ENCODE measurements at regions not wholly inside any gene's neighbourhood (a gene's known extent, or its start where the extent isn't known, plus 50 kb on each side); places are given as distances from the start of the nearest gene placed in this dataset.
"Not testable (repeated sequence)": the region's sequence is repeated elsewhere in the genome, so short reads cannot be mapped to it uniquely, and the experiment has no call there.

DNA sequence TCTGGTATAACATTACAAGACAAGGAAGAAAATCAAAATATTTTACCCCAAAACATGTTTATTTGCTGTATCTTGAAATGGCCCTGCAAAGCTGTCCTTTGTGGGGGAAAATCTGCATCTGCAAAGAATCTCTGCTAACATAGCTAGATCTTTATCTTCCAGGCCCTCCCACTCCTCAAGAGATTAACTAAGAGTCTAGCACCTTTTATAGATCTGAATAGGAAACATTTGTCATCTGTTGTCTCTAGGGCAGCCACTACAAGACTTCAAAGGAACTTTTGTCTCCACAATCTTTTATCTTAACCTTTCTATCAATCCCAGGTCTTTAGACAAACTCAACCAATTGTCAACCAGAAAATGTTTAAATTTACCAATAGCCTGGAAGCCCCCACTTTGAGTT lies 427.6 kb upstream of the ID2 start:
- DNase-seq: not testable (repeated sequence)

DNA sequence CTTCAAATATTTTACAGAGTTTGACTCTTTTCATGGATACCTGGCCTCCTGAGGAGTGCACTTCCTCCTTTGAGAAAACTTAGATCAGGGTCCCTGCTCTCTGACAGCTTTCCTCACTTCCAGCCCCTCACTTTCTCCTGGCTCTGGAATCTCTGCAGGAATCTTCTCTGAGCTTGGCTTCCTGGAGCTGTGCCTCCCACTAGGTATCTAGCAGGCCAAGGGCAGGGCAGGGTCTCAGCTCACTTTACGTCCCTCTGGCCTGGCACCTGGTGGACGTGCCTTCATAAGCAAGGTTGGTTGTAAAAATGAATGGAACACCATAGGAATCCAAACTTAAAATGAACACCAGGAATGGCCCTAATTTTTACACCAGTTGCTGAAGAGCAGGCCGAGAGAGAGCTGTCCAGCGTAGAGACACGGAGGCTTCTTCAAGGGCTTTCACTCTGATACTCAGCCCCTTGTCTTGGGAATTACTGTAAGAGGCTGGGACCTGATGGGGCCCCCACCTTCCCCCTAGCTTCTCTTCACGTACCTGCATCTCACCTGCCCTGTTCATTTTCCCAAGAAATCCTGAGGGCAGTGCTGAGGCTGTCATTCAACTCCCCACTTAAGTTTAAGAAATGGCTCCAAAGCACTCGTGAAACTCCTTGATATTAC lies 426.9 kb upstream of the ID2 start:
- no peak for DNase-seq

DNA sequence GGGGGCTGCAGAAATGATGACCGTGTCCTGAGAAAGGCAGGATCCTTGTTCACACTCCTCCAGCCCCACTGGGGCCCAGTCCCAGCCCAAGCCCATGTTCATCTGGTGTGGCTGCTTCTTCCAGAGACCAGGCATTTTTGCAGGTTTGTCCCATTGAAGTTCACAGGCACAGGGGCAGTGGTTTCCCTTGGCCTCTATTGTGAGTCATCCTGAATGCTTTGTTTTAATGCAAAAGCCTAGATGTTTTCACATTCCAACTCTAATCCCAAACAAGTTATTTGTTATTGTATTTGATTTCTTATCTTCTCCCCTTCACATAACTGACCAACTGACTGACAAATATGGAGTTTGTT lies 426.4 kb upstream of the ID2 start:
- DNase-seq: no peak

DNA sequence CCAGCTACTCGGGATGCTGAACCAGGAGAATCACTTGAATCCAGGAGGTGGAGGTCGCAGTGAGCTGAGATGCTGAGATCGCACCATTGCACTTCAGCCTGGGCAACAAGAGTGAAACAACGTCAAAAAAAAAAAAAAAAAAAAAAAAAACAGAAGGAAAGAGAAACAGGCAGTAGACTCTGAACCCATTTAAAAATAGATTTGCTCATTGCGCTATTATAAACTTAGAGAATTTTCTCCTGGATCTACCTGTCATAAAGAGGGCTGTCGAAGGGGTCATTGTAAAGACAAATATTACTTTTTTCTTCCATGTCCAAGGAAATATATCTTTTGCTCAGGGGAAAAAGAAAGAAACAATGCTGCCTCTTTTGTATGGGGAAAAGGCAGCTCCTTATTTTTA lies 425.0 kb upstream of the ID2 start:
- no peak for DNase-seq

DNA sequence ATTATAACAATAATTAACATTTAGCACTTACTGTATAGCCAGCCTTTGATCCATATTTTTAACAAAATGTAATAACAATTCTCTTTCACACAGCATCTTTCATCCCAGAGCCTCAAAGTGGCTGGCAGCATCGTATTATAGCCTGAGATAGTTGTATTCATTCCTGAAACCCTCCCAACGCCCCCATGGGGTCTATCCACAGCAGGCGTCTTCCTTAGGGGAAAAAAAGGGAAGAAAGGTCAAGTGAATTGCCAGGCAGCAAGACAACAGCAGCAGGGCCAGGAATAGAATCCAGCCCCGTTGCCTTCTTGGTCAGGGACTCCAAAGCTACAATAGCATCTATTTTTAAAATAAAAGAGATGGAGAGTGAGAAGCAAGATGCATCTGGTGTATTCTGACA lies 424.4 kb upstream of the ID2 start:
- no peak for DNase-seq

DNA sequence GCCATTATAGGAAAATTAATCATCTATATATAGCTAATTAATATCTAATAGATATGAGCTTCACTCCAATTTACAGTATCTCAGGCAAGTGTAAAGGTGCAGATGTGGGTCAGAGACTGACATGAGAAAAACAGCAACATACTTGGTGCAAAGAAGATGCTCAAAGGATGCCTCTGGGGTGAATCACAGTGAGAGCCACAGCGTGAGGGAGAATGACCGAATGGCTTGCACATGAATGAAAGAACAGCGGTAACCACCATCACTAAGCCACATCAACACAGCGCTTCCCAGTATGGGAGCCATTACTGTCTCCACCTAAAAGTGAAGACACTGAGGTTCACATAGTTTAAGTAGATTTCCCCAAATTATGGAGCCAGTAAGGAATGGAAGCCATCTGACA lies 423.4 kb upstream of the ID2 start:
- no peak for DNase-seq

DNA sequence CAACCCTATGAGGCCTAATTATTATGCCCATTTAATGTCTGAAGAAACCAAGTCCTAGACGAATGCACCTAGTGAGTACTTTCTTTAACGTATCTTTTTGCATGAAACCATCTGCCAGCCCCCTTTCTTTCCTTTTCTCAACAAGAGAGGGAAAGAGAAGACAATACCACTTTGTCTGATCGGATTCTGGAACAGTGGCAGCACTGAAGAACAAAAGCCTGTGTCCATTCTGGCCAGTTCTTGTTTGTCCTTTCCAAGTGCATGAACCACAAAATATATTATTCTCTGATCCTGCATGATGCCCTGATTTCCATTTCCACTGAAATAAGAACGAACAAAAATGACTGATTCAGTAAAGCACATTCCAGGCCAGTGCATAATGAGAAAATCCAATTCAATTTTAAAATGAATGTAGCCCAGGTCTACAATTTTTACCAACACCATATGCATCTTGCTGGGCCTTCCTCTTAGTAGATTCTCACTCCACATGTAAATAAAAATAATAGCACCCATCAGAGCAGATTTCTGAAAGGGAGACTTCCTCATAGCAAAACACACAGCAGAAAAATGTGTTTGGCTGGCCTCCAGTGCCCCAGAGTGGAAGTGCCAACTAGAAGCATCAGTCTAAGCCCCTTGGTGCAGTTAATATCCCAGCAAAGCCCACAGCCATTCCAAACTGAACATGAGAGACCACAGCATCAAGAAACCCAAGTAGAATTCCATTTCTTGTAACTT lies 422.6 kb upstream of the ID2 start:
- DNase-seq: no peak

DNA sequence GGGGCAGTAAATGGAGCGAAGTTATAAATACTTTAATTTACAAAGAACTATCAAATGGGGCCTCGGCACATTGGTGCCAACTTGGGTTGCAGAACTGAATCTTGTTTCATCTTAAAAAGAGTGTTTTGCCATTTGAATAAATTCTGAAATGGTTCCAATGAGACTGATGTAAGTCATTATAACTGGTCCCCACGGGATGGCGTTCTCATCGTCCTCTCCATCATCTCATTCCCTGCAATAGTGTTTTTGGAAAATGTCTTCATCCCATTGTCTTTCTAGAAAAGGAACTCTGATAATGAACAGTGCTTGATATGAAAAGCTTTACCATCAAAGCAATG lies 422.0 kb upstream of the ID2 start:
- no peak for DNase-seq

- DNase-seq: no peak
These were observed 421.6 kb upstream of the ID2 start for GRCh38 chr2:8260213-8260612.

DNA sequence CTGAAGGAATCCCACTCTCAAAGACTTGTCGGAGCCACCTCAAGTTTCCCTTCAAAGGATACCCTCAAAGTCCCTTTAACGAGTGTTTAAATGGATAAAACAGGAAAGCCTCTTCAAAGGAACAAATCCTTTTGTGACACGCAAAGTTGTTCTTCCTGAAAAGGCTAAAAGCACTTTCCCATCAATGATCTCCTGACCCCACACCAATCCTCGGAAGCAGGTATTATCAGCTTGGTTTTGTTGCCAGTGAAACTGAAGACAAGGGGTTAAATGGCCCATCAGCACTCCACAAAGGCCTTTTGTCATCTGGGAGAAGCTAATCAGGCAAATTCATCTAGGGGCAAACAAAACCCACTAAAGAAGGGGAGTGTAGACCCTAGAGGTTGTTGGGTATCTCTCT lies 418.0 kb upstream of the ID2 start:
- DNase-seq: no peak

DNA sequence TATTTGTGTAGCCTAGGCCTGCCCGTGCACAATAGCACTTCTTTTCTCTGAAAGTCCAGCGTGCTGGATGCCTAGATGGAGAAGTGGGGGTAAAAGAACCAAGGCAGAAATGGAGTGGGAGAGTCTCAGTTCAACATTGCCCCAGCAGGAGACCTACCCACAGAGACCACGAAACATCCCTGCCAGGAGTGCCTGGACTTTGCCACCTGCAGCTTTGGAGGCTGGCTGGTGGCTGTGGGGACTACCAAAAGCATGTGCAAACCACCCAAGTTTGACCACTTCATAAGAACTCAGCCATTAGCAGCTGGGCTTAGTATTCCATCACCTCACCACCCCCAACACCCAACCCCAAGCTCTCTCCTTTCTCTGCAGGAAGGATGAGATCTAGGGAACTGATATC lies 416.9 kb upstream of the ID2 start:
- DNase-seq: no peak

- DNase-seq: no peak
These were observed 416.2 kb upstream of the ID2 start for GRCh38 chr2:8265476-8266226.

- no peak for DNase-seq
These were observed 415.3 kb upstream of the ID2 start for GRCh38 chr2:8266563-8266962.

GRCh38 chr2:8267048-8267447 lies 414.8 kb upstream of the ID2 start:
- DNase-seq: no peak

DNA sequence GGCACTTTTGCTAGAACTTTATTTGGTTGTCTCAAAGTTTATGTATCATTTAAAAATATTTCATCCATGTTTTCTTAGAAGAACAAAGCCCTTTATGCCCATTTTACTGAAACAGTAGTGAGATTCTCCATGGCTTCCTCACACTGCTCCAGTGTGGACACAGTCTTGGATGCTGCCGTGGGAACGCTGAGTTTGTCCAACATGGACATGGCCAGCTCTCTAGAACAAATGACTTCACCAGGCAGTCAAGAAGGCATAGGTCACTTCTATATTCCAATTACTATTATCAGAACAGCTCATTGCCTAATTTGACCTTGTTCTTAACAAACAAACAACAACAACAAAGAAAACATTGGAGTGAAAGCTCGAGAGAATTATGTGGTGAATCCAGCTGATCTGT lies 414.1 kb upstream of the ID2 start:
- no peak for DNase-seq

DNA sequence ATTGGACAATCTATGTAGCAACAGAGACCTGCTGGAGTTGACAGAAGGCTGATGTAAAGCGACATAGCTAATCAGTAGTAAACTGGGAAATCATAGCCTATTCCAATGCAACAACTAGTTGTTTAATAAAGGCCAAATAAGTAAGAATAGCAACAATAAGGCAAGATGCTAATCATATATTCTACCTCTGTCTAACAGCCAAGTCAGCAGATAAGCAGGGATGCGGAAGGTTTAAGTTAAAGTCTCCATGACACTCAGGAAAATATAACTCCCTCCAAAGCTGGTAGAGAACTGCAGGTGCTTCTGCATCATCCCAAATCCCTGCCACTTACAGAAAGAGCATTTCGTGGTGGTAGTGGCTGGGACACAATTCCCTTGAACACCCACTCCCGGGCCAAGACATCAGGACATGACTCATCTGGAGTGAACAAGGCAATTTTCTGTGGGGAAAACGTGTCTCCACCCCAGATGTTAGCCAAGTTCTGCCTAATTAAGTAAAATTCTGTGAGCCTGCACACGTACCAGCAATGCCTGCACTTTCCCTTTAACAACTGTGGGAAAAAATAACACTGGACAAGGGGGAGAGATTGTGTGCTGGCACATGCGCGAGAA lies 413.6 kb upstream of the ID2 start:
- DNase-seq: no peak

DNA sequence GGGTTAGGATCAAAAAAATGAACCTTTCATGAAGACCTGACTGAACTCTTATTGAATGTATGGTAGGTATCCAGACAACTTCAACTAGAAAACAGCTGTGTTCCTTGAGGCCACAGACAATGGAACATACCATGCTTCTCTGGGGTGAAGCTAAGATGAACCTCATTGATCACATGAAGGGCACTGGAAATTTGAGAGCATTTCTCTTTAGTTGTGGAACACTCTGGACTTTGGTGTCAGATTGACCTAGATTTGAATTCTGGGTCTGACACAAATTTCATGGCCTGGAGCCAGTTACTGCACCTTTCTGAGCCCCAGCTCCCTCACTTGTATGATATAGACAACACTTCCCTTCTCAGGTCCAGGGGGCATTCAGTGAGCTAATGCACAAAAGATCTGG lies 411.2 kb upstream of the ID2 start:
- DNase-seq: no peak

GRCh38 chr2:8271461-8271860 lies 410.4 kb upstream of the ID2 start:
- no peak for DNase-seq

GRCh38 chr2:8276026-8276425 lies 405.8 kb upstream of the ID2 start:
- DNase-seq: no peak

DNA sequence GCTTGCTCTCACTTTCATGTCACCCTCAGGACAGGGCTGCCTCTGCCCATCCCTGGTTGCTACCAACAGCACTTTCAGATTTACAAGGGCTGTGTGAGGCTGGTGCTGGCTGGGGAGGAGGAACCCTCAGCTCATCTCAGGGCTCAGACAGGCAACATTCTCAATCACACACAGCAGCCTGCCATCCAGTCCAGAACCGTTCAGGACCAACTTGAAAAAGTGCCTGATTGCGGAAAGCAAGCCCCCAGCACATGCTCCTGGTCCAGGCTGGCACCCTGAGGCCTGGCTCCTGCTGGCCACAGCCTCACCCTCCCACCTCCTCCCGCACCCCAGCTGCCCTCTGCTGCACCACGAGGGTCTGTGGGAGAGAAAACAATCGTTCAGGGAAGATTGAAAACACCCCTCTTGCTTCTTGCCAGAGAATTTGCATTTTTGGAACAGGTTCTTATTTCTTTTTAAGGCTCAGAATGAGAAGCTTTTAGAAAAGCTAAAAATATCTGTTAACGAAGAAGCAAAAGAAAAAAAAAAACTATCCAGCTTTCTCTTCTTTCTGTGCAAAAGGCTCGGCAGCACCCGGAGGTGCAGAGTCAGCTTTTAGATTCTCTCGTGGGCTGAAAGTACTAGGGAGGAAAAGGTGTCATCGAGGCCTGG lies 403.8 kb upstream of the ID2 start:
- DNase-seq: no peak

- no peak for DNase-seq
These were observed 403.0 kb upstream of the ID2 start for GRCh38 chr2:8278709-8279354.

DNA sequence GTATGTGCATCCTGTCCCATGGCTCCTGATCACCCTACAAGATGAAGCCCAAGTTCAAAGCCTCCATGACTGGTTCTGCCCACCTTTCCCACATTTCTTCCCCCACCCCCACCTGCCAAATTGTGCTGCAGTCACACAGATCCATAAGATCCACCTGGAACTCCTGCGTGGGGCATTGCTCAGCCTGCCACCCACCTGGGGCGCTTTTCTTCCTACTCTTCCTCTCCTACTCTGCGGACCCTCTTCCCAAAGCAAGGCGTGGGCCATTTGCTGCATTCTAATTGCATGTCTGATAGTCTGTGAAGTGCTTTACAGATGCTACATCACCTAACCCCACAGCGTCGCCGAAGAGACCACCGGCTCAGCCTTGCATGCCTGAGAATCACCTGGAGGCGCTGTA lies 402.4 kb upstream of the ID2 start:
- DNase-seq: no peak

GRCh38 chr2:8281234-8281633 lies 400.6 kb upstream of the ID2 start:
- no peak for DNase-seq
